GM21447 (cell line): ENCODE measurements at regions not wholly inside any gene's neighbourhood (a gene's known extent, or its start where the extent isn't known, plus 50 kb on each side); places are given as distances from the start of the nearest gene placed in this dataset.

Experiments
- ATAC-seq: cut with Tn5 transposase; IDR thresholded peaks from one replicate; pipeline ENCODE4 v1.9.1; 2021; ENCODE audit not compliant: unreplicated experiment

GRCh38 chr5:109533751-109534272, 124.0 kb upstream of the PJA2 start:
- no peak for ATAC-seq

- no peak for ATAC-seq
Measured at GRCh38 chr5:109532773-109533364, 123.1 kb upstream of the PJA2 start.

- no peak for ATAC-seq
Measured at GRCh38 chr5:109531262-109531661, 121.5 kb upstream of the PJA2 start.

GRCh38 chr5:109529987-109530386, 120.2 kb upstream of the PJA2 start:
- no peak for ATAC-seq

- no peak for ATAC-seq
Measured at GRCh38 chr5:109529520-109529919, 119.7 kb upstream of the PJA2 start.

- no peak for ATAC-seq
Measured at GRCh38 chr5:109524555-109524954, 114.8 kb upstream of the PJA2 start.

GRCh38 chr5:109524026-109524425, 114.3 kb upstream of the PJA2 start:
- ATAC-seq = no peak

GRCh38 chr5:109522404-109522803, 112.6 kb upstream of the PJA2 start:
- no peak for ATAC-seq

- no peak for ATAC-seq
Measured at GRCh38 chr5:109519416-109519815, 109.6 kb upstream of the PJA2 start.

- no peak for ATAC-seq
Measured at GRCh38 chr5:109516390-109516789, 106.6 kb upstream of the PJA2 start.

- ATAC-seq = no peak
Measured at GRCh38 chr5:109511980-109512734, 102.4 kb upstream of the PJA2 start.

GRCh38 chr5:109506556-109506955, 96.8 kb upstream of the PJA2 start:
- no peak for ATAC-seq

GRCh38 chr5:109496112-109496511, 86.3 kb upstream of the PJA2 start:
- ATAC-seq = no peak

- no peak for ATAC-seq
Measured at GRCh38 chr5:109487753-109488420, 78.1 kb upstream of the PJA2 start.

GRCh38 chr5:109486200-109486804, 76.5 kb upstream of the PJA2 start:
- no peak for ATAC-seq

GRCh38 chr5:109485030-109485429, 75.3 kb upstream of the PJA2 start:
- ATAC-seq = no peak

GRCh38 chr5:109484597-109484996, 74.8 kb upstream of the PJA2 start:
- no peak for ATAC-seq

GRCh38 chr5:109483395-109483971, 73.7 kb upstream of the PJA2 start:
- no peak for ATAC-seq

- ATAC-seq = no peak
Measured at GRCh38 chr5:109482748-109483147, 73.0 kb upstream of the PJA2 start.

GRCh38 chr5:109479260-109479860, 69.6 kb upstream of the PJA2 start:
- ATAC-seq = no peak

GRCh38 chr5:109478830-109479229, 69.1 kb upstream of the PJA2 start:
- ATAC-seq = no peak
